ENCODE measurements at regions not wholly inside any gene's neighbourhood (a gene's known extent, or its start where the extent isn't known, plus 50 kb on each side); places are given as distances from the start of the nearest gene placed in this dataset.
A peak's percentile ranks its signal among the peaks of the same experiment; 100 is the strongest.

GRCh38 chr5:86525622-86526021, 92.1 kb upstream of the COX7C start:
- Histone ChIP-seq H3K4me3 (no peak overlapping the region), H3K36me3 (no peaks in the 10 kb centered on the region), H3K27me3 (no peaks in the 10 kb centered on the region), H3K27ac (no peak overlapping the region), H3K9me3 (ENCODE audit: low read depth) (no peaks in the 10 kb centered on the region), H3K4me1 (ENCODE audit: low read depth) (no peaks in the 10 kb centered on the region)
- TF ChIP-seq CTCF (IDR thresholded peaks at IDR 0.05; ENCODE audit: low read depth, low read length), result no peak
- DNase-seq (ENCODE audit: low read depth in 1 of 2, low spot score in 1 of 2), result no peak

GRCh38 chr5:86526811-86527348, 90.9 kb upstream of the COX7C start:
- Histone ChIP-seq H3K27ac (no peak overlapping the region), H3K4me1 (ENCODE audit: low read depth) (no peaks in the 10 kb centered on the region), H3K36me3 (no peaks in the 10 kb centered on the region), H3K27me3 (no peaks in the 10 kb centered on the region), H3K9me3 (ENCODE audit: low read depth) (no peaks in the 10 kb centered on the region), H3K4me3 (no peak overlapping the region)
- TF ChIP-seq CTCF (IDR thresholded peaks at IDR 0.05; ENCODE audit: low read depth, low read length), result no peak
- DNase-seq (ENCODE audit: low read depth in 1 of 2, low spot score in 1 of 2), result no peak

GRCh38 chr5:86532429-86532828, 85.3 kb upstream of the COX7C start:
- H3K9me3 ChIP-seq (ENCODE audit: low read depth), result no peaks in the 10 kb centered on the region
- H3K27ac ChIP-seq, result no peak overlapping the region
- no peaks in the 10 kb centered on the region for H3K36me3 ChIP-seq
- DNase-seq (ENCODE audit: low read depth in 1 of 2, low spot score in 1 of 2), result no peak
- H3K27me3 ChIP-seq, result no peaks in the 10 kb centered on the region
- no peak overlapping the region for H3K4me3 ChIP-seq
- no peak for TF ChIP-seq CTCF (IDR thresholded peaks at IDR 0.05; ENCODE audit: low read depth, low read length)
- no peaks in the 10 kb centered on the region for H3K4me1 ChIP-seq (ENCODE audit: low read depth)

GRCh38 chr5:86536396-86536795, 81.3 kb upstream of the COX7C start:
- Histone ChIP-seq H3K27ac (no peak overlapping the region), H3K36me3 (no peaks in the 10 kb centered on the region), H3K4me3 (no peak overlapping the region), H3K4me1 (ENCODE audit: low read depth) (no peaks in the 10 kb centered on the region), H3K9me3 (ENCODE audit: low read depth) (no peaks in the 10 kb centered on the region), H3K27me3 (no peaks in the 10 kb centered on the region)
- no peak for DNase-seq (ENCODE audit: low read depth in 1 of 2, low spot score in 1 of 2)
- TF ChIP-seq CTCF (IDR thresholded peaks at IDR 0.05; ENCODE audit: low read depth, low read length), result no peak

GRCh38 chr5:86542532-86542931, 75.2 kb upstream of the COX7C start:
- Histone ChIP-seq H3K27me3 (no peaks in the 10 kb centered on the region), H3K4me3 (no peak overlapping the region), H3K4me1 (ENCODE audit: low read depth) (no peaks in the 10 kb centered on the region), H3K36me3 (no peaks in the 10 kb centered on the region), H3K27ac (no peak overlapping the region), H3K9me3 (ENCODE audit: low read depth) (no peaks in the 10 kb centered on the region)
- no peak for TF ChIP-seq CTCF (IDR thresholded peaks at IDR 0.05; ENCODE audit: low read depth, low read length)
- no peak for DNase-seq (ENCODE audit: low read depth in 1 of 2, low spot score in 1 of 2)

- Histone ChIP-seq H3K4me3 (no peak overlapping the region), H3K27me3 (no peaks in the 10 kb centered on the region), H3K27ac (no peak overlapping the region), H3K4me1 (ENCODE audit: low read depth) (no peaks in the 10 kb centered on the region), H3K36me3 (no peaks in the 10 kb centered on the region), H3K9me3 (ENCODE audit: low read depth) (no peaks in the 10 kb centered on the region)
- peak in 1 of 2 donors; percentile 14 for DNase-seq (ENCODE audit: low read depth in 1 of 2, low spot score in 1 of 2)
- no peak for TF ChIP-seq CTCF (IDR thresholded peaks at IDR 0.05; ENCODE audit: low read depth, low read length)
These were observed 71.7 kb upstream of the COX7C start for GRCh38 chr5:86546044-86546443.

Data from cardiac muscle cell (in vitro differentiated cells and primary cell).